GM23338 (cell line): ENCODE measurements at regions not wholly inside any gene's neighbourhood (a gene's known extent, or its start where the extent isn't known, plus 50 kb on each side); places are given as distances from the start of the nearest gene placed in this dataset.

ENCODE experiments used
- ATAC-seq: fragments of 200-7000 bp; cut with Tn5 transposase; 3 replicates; pipeline ENCODE4 v1.9.1; 2020
- DNase-seq: peaks from one replicate; pipeline ENCODE4 v3.0.0-alpha.2; 2015; ENCODE audit warnings: low spot score
- H2AFZ ChIP-seq: fragments of 200-600 bp; sonication (generic); 2 replicates; pipeline ENCODE4 v1.8.0; 2016; ENCODE audit warnings: antibody characterized with exemption, mild to moderate bottlenecking, moderate library complexity
- H3F3A ChIP-seq: fragments of 200-600 bp; sonication (generic); replicated peaks from 2 replicates; pipeline ENCODE4 v1.8.0; 2017; ENCODE audit warnings: antibody characterized with exemption, mixed run types, low read depth
- H3K27ac ChIP-seq: fragments of 200-600 bp; sonication (generic); 2 replicates; pipeline ENCODE4 v1.6.1; 2016; ENCODE audit warnings: low read depth
- H3K27me3 ChIP-seq: fragments of 200-600 bp; sonication (generic); 2 replicates; pipeline ENCODE4 v1.8.0; 2016; ENCODE audit warnings: mild to moderate bottlenecking, mixed run types, moderate library complexity; ENCODE audit not compliant: insufficient read depth
- H3K36me3 ChIP-seq: fragments of 200-600 bp; sonication (generic); 2 replicates; pipeline ENCODE4 v1.8.0; 2016; ENCODE audit warnings: mild to moderate bottlenecking; ENCODE audit not compliant: insufficient read depth
- H3K4me1 ChIP-seq: fragments of 200-600 bp; sonication (generic); 2 replicates; pipeline ENCODE4 v1.8.0; 2016; ENCODE audit warnings: mild to moderate bottlenecking, moderate library complexity; ENCODE audit not compliant: insufficient read depth
- H3K4me2 ChIP-seq: fragments of 200-600 bp; sonication (generic); 2 replicates; pipeline ENCODE4 v1.7.1; 2017; ENCODE audit warnings: mixed run types
- H3K4me3 ChIP-seq: fragments of 200-600 bp; sonication (generic); 2 replicates; pipeline ENCODE4 v1.6.1; 2016; ENCODE audit warnings: mixed run types
- H3K79me2 ChIP-seq: fragments of 200-600 bp; sonication (generic); replicated peaks from 2 replicates; pipeline ENCODE4 v1.8.0; 2017; ENCODE audit warnings: mild to moderate bottlenecking; ENCODE audit not compliant: insufficient read depth
- H3K9me2 ChIP-seq: fragments of 200-600 bp; sonication (generic); 2 replicates; pipeline ENCODE4 v1.8.0; 2017; ENCODE audit not compliant: insufficient read depth
- H4K20me1 ChIP-seq: fragments of 200-600 bp; sonication (generic); replicated peaks from 2 replicates; pipeline ENCODE4 v1.8.0; 2017; ENCODE audit warnings: mild to moderate bottlenecking; ENCODE audit not compliant: insufficient read depth
- H3K27ac Mint-ChIP-seq: 2 replicates; pipeline ENCODE4 v1.8.0; 2020; ENCODE audit warnings: inconsistent platforms, mild to moderate bottlenecking, moderate library complexity, mixed read lengths
- H3K27me3 Mint-ChIP-seq: 3 replicates; pipeline ENCODE4 v1.8.0; 2022; ENCODE audit warnings: low read depth, mild to moderate bottlenecking, moderate library complexity, mixed read lengths, inconsistent platforms; ENCODE audit not compliant: insufficient read depth, poor library complexity
- H3K36me3 Mint-ChIP-seq: 3 replicates; pipeline ENCODE4 v1.8.0; 2021; ENCODE audit warnings: low read depth, mild to moderate bottlenecking, inconsistent platforms, moderate library complexity, mixed read lengths
- H3K4me1 Mint-ChIP-seq: 3 replicates; pipeline ENCODE4 v1.8.0; 2020; ENCODE audit warnings: mild to moderate bottlenecking, inconsistent platforms, mixed read lengths
- H3K4me3 Mint-ChIP-seq: 3 replicates; pipeline ENCODE4 v1.8.0; 2021; ENCODE audit warnings: moderate library complexity, mild to moderate bottlenecking, inconsistent platforms, mixed read lengths
- H3K9me3 Mint-ChIP-seq: 3 replicates; pipeline ENCODE4 v1.8.0; 2020; ENCODE audit warnings: moderate library complexity, mild to moderate bottlenecking, inconsistent platforms, mixed read lengths
- ZNF114 ChIP-seq: fragments of 250-450 bp; sonication (Bioruptor Pico); IDR thresholded peaks from 2 replicates; pipeline ENCODE4 v1.5.0; 2020; ENCODE audit warnings: mild to moderate bottlenecking, moderate library complexity
- ZNF331 ChIP-seq: fragments of 250-450 bp; sonication (Bioruptor Pico); IDR thresholded peaks from 2 replicates; pipeline ENCODE4 v1.5.0; 2020; ENCODE audit warnings: low read depth, mild to moderate bottlenecking, moderate library complexity
- ZNF462 ChIP-seq: fragments of 250-450 bp; sonication (Bioruptor Pico); IDR thresholded peaks from 2 replicates; pipeline ENCODE4 v1.5.0; 2020; ENCODE audit warnings: mild to moderate bottlenecking, moderate library complexity
- TF ChIP-seq, protein P1 (sequence below), 2 experiments: fragments of 200-600 bp in 1 of 2; sonication (generic) in 1 of 2; conservative IDR thresholded peaks; 2 replicates each; pipeline versions ENCODE4 v1.5.1 to v1.6.1; 2016 to 2017; ENCODE audit warnings: antibody characterized with exemption in 2 of 2, low read depth in 2 of 2, mild to moderate bottlenecking in 2 of 2, moderate library complexity in 1 of 2

DNA sequence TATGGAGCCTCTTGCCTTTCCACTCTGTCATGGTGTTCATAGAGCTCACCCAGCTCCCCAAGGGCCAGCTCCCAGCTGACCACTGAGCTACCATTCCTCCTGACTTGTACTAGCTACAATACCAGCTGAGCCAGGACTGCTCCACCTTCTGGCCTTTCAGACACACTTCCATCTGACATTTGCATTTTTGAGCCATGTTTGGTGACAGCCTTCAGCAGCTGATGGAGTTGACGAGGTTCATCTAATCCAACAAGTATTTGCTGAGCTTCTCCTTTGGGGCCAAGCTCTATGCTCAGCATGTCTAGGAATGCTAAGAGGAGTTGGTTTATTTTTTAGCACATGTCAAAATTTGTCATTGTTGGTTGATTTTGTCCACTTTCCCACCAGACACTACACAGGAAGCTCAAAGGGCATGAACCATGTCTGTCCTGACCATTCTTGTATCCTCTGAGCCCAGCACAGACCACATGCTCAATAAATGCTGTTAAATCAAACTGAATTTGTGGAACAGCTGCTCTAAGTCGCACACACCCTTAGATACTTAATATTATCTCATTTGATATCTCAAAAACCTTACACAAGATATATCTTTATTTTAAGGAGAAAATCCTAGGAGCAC, 142.6 kb upstream of the PPARGC1A start:
- H3K4me1 ChIP-seq = 0 out of 2 replicates have a peak, but pooled peaks cover 8% of the 10 kb centered on the region
- no peak overlapping the region for H2AFZ ChIP-seq
- no peaks in the 10 kb centered on the region for H3K27me3 ChIP-seq
- H3K36me3 ChIP-seq = no peaks in the 10 kb centered on the region
- H3F3A ChIP-seq = no peaks in the 10 kb centered on the region
- H3K4me2 ChIP-seq = no peak overlapping the region
- no peak overlapping the region for H3K27ac ChIP-seq
- Mint-ChIP-seq H3K27ac (no peak overlapping the region), H3K4me1 (peaks cover 13% of the 10 kb centered on the region; the same call in 2 of the 3 replicates), H3K27me3 (no peaks in the 10 kb centered on the region), H3K36me3 (no peaks in the 10 kb centered on the region), H3K9me3 (no peaks in the 10 kb centered on the region), H3K4me3 (no peak overlapping the region)
- no peaks in the 10 kb centered on the region for H3K9me2 ChIP-seq
- TF ChIP-seq, protein P1, sequence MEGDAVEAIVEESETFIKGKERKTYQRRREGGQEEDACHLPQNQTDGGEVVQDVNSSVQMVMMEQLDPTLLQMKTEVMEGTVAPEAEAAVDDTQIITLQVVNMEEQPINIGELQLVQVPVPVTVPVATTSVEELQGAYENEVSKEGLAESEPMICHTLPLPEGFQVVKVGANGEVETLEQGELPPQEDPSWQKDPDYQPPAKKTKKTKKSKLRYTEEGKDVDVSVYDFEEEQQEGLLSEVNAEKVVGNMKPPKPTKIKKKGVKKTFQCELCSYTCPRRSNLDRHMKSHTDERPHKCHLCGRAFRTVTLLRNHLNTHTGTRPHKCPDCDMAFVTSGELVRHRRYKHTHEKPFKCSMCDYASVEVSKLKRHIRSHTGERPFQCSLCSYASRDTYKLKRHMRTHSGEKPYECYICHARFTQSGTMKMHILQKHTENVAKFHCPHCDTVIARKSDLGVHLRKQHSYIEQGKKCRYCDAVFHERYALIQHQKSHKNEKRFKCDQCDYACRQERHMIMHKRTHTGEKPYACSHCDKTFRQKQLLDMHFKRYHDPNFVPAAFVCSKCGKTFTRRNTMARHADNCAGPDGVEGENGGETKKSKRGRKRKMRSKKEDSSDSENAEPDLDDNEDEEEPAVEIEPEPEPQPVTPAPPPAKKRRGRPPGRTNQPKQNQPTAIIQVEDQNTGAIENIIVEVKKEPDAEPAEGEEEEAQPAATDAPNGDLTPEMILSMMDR (conservative IDR thresholded peaks at IDR 0.05; ENCODE audit: low read depth in 2 of 2) = peak; percentile 53 to 73
- no peak for TF ChIP-seq ZNF114
- TF ChIP-seq ZNF462 (CRISPR knock-in tag) = no peak
- no peak for TF ChIP-seq ZNF331 (CRISPR knock-in tag)
- no peaks in the 10 kb centered on the region for H3K79me2 ChIP-seq
- no peaks in the 10 kb centered on the region for H4K20me1 ChIP-seq
- H3K4me3 ChIP-seq = no peak overlapping the region
- peak; percentile 57 for DNase-seq
- peak; percentile 77 for ATAC-seq
